NCI-H2227 treated with DMSO at 0.1 percent for 48 hours (cell line): ENCODE measurements at regions not wholly inside any gene's neighbourhood (a gene's known extent, or its start where the extent isn't known, plus 50 kb on each side); places are given as distances from the start of the nearest gene placed in this dataset.
"Not testable (repeated sequence)": the region's sequence is repeated elsewhere in the genome, so short reads cannot be mapped to it uniquely, and the experiment has no call there.

Experiments
- DNase-seq: peaks from one replicate; lab custom pipeline; 2025; lab: John Stamatoyannopoulos, UW

- no peak for DNase-seq
Observed at GRCh38 chr15:58297639-58298038, 134.2 kb upstream of the LIPC start.

DNA sequence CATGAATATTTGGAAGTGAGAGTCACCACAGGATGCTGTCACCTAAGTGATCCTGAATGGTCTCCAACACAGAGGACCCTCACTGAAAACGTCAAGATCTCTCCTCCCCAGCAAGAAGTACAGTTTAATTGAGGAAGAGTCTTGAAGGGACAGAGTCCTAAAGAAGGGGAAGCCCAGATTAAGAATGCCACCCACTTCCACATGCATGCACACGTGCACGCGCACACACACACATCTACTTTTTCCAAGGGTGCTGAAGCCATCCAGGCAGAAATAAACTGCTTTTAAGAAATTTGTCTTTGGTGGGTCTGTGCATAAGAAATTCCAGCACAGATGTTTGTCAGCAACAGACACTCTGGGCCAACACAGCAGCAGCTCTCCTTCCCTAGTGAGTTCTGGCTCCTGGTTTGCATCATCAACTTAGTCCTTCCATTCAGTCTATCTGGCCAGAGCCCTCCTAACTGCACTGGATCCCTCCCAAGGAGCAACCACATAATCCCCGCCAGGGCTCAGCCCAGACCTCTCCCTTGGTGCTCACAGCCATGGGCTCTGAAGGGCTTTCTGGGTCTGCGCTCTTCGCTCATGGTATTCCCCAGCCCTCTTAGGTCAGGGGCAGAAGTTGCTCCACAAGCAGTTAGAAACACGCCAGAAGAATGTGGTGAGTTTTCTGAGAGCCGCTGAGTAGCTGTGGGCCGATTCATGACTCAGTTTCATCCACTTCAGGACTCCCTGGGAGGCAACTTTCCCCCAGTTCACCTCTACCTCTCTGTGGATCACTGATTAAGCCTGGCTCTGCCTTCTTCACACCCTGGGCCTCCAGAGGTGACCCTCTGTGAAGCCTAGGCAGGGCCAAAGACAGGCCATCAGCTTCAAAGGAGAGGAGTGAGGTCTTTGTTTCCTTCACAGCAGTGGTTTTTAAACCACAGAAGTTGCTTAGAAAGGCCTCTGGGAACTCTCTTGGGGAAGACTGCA lies 132.6 kb upstream of the LIPC start:
- no peak for DNase-seq

- DNase-seq: no peak
Observed at GRCh38 chr15:58302832-58303231, 129.0 kb upstream of the LIPC start.

- no peak for DNase-seq
Observed at GRCh38 chr15:58303236-58303635, 128.6 kb upstream of the LIPC start.

DNA sequence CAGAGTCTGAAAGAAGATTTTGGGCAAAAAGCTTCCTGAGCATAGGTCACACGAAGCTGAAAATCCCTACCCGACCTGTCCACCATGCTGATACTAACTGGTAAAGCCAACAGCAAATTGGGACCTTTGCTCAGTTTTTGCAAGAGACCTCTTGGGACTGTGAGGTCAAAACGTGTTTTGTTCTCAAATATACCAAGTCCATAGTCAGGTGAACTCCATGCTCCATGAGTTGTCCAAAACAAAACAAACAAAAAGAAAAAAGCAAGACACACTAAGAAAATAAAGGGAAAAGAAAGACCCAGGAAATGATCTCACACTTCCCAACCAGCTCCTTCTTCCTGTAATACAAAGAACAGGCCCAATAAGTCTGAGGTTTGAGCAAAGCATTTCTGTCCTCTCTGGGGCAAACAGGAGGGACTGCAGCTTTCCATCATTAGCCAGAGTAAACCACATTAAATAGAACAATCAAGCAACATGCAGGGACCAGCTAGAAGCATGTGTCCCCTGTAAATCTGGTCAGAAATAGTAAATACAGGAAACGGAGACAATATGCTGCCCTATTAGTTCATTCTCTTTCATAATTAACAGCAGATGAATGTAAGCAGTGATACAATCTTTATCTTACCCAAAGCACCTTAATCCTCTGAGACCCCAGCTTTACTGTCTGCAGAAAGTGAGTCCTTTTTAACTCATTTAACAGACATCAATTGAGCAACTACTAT lies 125.0 kb upstream of the LIPC start:
- no peak for DNase-seq

- peak; percentile 11 for DNase-seq
Observed at GRCh38 chr15:58307313-58307961, 124.4 kb upstream of the LIPC start.

- DNase-seq: no peak
Observed at GRCh38 chr15:58308742-58309355, 122.9 kb upstream of the LIPC start.

GRCh38 chr15:58309963-58310928 lies 121.5 kb upstream of the LIPC start:
- no peak for DNase-seq

DNA sequence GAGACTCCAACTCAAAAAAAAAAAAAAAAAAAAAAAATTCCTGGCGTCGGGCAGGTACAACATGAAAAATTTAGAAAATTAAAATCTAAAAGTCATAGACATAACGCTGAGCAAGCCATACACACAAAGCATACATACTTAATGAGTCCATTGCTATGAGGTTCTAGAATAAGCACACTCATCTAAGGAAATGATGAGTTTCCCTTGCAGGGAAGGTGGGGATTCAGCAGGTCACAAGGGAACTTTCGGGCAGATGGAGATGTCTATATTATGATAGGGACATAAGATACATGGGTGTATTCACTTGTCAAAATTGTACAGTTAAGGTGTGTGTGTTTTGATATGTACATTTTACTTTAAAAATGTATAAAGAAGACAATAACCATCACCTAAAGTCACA lies 120.2 kb upstream of the LIPC start:
- no peak for DNase-seq

- no peak for DNase-seq
Observed at GRCh38 chr15:58312031-58312430, 119.8 kb upstream of the LIPC start.

DNA sequence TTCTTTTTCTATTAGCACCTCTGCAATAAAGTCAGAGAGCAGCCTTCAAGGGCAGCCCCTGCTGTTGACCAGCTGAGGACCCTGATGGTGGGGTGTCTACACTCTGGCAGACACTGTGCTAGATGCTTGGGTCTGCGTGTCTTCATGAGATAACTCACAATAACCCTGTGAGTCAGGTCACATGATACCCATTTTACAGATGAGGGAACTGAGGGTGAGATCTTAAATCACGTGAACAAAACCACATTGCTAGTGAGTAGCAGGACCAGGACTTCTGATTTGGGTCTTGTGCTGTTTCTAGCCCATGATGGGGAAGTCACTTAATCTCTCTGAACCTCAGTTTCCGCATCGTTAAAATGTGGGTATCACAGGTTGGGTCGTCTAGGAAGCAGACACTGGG lies 118.5 kb upstream of the LIPC start:
- DNase-seq: no peak

DNA sequence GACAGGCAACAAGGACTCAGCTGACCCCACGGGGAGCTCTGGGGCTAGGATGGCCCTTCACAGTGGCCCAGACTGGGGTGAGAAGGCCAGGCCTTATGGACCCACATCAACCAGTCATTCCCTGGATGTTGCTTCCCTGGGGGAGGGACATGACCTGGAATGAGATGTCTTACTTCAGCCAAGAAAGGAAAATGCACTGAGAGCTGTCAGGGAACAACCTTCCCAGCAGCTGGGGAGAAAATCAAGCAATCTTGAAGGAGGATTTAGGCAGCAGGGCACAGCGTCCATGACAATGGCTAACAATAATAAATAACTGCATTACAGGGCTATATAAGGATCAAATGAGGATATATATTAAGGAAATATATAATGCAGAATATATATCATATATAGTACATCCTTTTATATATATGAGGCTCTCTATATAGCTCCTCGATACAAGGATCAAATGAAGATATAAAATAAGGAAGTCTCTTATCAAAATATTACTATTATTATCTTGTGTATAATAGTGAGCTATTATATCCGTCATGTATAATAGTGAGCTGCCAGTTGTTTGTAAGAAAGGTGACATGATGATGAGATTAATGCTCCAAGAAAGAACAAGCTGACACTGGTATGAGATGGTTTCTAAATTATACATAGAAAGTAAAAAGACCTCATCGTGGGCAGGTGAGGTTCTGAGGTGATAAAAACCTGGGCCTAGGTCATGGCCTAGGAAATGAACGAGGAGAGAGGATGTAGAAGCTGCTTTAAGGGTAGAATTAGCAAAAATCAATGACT lies 117.8 kb upstream of the LIPC start:
- DNase-seq: no peak

DNA sequence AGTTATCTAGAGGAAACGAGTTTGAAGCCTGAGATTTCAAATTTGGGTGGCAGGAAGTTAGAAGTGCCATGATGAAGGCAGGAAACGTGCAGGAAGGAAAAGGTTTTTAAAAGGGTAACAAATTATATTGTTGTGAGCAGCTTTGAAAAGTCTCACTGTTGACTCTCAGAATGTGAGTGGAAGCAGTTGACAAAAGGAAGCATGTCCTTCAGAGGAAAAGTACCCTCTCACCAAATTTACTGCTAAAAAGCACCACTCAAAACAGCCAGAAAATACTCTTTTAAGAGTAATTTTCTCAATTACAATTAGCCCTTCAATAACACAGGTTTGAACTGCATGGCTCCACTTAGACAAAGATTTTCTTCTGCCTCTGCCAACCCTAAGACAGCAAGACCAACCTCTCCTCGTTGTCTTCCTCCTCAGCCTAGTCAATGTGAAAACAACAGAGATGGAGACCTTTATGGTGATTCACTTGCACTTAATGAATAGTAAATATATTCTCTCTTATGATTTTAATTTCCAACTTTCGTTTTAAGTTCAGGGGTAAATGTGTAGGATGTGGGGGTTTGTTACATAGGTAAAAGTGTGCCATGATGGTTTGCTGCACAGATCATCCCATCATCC lies 117.1 kb upstream of the LIPC start:
- DNase-seq: peak; percentile 46

GRCh38 chr15:58318517-58318916 lies 113.3 kb upstream of the LIPC start:
- no peak for DNase-seq

DNA sequence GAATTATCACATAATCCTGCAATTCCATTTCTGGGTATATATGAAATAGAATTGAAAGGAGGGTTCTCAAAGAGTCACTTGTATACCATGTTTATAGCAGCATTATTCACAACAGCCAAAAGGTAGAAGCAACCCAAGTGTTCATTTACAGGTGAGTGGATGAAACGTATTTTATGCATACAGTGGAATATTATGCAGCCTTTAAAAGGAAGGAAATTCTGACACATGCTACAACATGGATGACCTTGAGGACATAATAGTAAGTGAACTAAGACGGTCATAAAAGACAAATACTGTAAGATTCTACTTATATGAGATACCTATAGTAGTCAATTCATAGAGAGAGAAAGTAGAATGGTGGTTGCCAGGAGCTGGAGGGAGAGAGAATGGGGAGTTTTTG lies 110.8 kb upstream of the LIPC start:
- DNase-seq: no peak

- DNase-seq: no peak
Observed at GRCh38 chr15:58322253-58322652, 109.5 kb upstream of the LIPC start.

DNA sequence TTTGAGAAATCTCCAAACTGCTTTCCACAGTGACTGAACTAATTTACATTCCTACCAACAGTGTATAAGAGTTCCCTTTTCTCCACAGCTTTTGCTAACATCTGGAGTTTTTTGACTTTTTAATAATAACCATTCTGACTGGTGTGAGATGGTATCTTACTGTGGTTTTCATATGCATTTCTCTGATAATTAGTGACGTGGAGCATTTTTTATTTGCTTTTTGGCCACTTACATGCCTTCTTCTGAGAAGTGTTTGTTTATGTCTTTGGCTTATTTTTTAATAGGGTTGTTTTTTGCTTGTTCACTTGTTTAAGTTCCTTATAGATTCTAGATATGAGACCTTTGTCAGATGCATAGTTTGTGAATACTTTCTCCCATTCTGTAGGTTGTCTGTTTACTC lies 108.5 kb upstream of the LIPC start:
- DNase-seq: not testable (repeated sequence)

GRCh38 chr15:58324533-58324932 lies 107.3 kb upstream of the LIPC start:
- no peak for DNase-seq

- no peak for DNase-seq
Observed at GRCh38 chr15:58327958-58328357, 103.8 kb upstream of the LIPC start.

DNA sequence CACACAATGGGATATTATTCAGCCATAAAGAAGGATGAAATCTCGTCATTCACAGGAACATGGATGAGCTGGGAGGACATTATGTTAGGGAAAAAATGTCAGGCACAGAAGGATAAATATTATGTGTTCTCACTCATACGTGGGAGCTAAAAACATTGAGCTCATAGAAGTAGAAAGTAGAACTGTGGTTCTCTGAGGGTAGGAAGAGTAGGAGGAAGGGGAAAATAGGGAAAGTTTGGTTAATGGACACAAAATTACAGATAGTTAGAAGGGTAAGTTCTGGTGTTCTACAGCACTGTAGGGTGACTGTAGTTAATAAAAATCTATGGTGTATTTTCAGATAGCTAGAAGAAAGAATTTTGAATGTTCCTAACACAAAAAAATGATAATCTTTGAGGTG lies 102.6 kb upstream of the LIPC start:
- DNase-seq: no peak
